MV-4-11 (cell line): ENCODE measurements at regions not wholly inside any gene's neighbourhood (a gene's known extent, or its start where the extent isn't known, plus 50 kb on each side); places are given as distances from the start of the nearest gene placed in this dataset.

Source experiments
- DNase-seq: peaks from one replicate; lab custom pipeline; 2025; lab: John Stamatoyannopoulos, UW

- DNase-seq = no peak
Observed at GRCh38 chr2:116319935-116320334, 1494.6 kb upstream of the DDX18 start.

- no peak for DNase-seq
Observed at GRCh38 chr2:116329280-116329679, 1485.2 kb upstream of the DDX18 start.

- DNase-seq = no peak
Observed at GRCh38 chr2:116340690-116341089, 1473.8 kb upstream of the DDX18 start.

- no peak for DNase-seq
Observed at GRCh38 chr2:116366212-116366611, 1448.3 kb upstream of the DDX18 start.

GRCh38 chr2:116378786-116379185 is 1435.7 kb upstream of the DDX18 start:
- DNase-seq = no peak

GRCh38 chr2:116411211-116411610 is 1403.3 kb upstream of the DDX18 start:
- DNase-seq = no peak

- no peak for DNase-seq
Observed at GRCh38 chr2:116413659-116414058, 1400.8 kb upstream of the DDX18 start.

- no peak for DNase-seq
Observed at GRCh38 chr2:116416731-116417377, 1397.6 kb upstream of the DDX18 start.

DNA sequence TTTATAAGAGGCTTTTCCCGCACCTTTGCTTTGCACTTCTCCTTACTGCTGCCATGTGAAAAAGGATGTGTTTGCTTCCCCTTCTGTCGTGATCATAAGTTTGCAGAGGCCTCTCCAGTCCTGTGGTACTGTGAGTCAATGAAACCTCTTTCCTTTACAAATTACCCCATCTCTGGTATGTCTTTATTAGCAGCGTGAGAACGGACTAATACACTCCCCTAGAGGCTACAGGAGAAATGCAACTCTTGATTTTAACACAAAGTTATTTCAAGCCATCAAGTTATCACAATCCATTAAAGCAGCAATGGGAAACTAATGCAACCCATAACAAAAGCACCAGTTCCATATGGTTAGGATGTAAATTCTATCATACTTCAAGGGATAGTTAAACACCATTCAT is 1378.8 kb upstream of the DDX18 start:
- DNase-seq = no peak

DNA sequence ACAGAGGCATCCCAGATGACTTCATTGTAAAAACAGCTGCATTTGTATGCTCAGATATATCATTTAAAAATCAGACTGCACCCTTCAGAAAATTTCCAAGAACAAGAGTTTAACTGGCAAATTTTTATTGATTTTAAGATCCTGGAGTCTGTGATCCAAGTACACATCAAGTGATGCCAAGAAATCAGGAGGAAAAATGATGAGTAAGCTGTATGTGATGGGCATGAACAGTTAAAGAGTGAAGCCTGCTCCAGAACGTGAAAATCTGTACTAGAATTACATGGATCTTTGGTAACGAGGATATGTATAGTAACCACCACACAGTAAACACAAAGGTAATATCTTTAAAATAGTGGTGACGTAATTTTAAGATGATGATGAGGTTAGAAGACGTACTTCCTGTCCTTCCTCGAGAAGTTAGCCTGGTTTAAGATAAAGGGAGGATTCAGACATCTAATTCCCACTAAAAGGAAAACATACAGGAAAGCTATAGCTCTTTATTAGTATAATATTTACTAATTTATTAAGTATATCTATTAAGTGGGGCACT is 1374.3 kb upstream of the DDX18 start:
- no peak for DNase-seq

DNA sequence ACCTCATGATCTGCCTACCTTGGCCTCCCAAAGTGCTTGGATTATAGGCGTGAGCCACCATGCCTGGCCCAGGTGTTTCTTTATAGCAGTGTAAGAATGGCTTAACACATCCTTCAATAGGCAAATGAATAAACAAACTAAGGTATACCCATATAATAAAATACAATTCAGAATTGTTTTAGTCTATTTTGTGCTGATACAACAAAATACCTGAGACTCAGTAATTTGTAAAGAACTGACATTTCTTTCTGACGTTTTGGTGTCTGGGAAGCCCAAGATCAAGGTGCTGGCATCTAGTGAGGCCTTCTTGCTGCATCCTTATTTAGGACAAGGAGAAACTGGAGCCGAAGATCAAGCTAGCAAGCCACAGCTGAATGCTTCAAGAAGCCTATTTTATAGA is 1372.1 kb upstream of the DDX18 start:
- DNase-seq = no peak

DNA sequence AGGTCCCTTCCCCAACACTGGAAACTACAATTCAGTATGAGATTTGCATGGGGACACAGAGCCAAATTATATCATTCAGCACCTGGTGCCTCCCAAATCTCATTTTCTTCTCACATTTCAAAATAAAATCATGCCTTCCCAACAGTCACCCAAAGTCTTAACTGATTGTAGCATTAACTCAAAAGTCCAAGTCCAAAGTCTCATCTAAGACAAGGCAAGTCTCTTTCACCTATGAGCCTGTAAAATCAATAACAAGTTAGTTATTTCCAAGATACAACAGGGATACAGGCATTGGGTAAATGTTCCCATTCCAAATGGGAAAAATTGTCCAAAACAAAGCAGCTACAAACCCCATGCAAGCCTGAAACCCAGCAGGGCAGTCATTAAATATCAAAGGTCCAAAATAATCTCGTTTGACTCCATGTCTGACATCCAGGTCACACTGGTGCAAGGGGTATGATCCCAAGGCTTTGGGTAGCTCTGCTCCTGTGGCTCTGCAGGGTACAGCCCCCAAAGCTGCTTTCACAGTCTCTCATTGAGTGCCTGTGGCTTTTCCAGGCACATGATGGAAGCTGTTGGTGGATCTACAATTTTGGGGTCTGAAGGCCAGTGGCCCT is 1370.1 kb upstream of the DDX18 start:
- DNase-seq = no peak

DNA sequence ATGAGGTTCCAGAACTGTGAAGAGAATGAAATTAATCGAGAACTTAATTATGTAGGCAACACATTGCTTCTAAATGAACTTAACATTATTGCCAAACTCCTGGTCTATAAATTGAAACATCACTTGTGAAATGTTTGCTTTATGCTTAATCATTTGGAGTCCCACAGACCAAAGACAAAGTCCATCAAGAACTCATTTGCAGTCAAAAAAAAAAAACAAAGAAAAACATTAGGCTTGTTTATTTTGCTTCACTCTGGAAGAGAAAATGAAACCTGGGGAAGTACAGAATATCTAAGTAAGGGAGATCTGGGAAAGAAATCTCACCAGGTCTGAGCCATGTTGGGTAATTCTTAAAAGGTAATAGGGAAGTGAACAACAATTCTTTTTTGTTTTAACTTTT is 1363.5 kb upstream of the DDX18 start:
- no peak for DNase-seq

DNA sequence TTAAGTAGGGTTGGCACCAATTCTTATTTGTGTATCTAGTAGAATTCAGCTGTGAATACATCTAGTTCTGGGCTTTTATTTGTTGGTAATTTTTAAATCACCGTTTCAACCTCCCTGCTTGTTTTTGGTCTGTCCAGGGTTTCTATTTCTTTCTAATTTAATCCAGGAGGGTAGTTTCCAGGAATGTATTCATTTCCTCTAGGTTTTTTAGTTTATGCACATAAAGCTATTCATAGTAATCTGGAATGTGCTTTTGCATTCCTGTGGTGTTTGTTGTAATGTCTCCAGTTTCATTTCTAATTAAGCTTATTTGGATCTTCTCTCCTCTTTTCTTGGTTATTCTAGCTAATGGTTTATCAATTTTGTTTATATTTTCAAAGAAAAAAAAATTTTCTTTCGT is 1361.8 kb upstream of the DDX18 start:
- no peak for DNase-seq

DNA sequence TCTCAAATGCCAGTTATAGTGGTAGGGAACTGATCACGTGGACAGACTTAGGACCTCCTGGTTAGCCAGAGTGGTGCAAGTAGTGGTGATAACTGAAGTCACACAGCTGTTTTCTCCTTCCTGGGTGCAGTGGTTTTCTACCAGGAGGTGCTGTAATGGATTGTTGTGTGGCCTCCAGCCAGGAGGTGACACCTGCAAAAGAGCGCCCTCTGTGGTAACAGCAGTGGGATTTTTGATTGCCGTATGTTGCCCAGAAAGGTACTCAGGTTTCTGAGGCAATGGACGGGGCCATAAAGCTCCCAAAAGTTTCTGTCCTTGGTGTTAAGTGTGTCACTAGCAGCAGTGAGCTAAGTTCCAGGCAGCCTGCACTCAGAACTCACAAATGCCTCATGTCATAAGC is 1358.1 kb upstream of the DDX18 start:
- DNase-seq = no peak

DNA sequence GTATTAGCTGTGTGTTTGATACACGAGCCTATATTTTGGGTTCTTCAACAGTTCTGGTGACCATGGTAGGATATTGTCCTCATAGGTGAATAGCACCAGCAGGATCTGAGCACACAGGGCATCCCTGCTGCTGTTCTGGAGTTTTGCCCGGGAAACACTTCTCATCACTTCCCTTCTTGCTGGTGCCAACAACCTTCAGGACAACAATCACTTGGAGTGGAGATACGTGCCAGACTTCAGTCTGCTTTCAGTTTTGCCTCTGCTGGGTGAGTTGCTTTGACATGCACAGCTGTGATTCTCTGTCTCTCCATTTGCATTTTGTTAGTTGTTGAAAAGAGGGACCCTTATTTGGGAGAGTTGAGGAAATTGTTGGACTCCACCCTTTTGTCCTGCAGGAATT is 1347.2 kb upstream of the DDX18 start:
- no peak for DNase-seq

DNA sequence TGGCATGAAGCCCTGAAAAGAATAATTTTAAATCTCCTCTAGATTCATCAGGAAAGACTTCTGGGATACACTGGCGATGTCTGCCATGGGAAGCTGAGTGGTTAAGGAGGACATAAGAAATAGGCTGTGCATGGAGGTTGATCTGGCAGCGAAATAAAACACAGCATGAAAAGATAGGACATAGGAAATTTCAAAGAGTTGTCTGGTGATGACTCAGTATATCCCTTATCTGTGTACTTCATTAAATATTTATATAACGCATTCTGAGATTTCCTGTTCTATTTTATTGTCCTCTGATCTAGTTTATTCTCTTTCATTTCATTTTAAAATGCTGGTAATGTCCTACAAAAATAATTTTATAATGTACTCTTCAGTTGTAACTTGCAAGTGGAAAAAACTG is 1337.3 kb upstream of the DDX18 start:
- DNase-seq = no peak

GRCh38 chr2:116487336-116487735 is 1327.2 kb upstream of the DDX18 start:
- DNase-seq = no peak

DNA sequence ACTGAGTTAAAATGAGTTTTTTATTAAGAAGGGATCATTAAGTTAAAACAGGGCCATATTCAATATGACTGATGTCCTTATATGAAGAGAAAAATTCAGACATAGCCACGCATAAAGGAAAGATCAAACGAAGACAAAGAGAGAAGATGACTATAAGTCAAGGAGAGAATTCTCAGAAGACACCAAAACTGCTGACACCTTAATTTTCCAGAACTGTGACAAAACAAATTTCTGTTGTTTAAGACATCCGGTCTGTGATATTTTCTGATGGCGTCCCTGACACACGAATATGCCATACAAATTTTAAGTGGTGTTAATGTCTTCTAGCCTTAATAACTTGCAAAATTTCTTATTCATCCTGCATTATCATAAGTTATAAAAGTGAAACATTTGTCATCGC is 1325.2 kb upstream of the DDX18 start:
- no peak for DNase-seq

- no peak for DNase-seq
Observed at GRCh38 chr2:116489944-116490343, 1324.5 kb upstream of the DDX18 start.

DNA sequence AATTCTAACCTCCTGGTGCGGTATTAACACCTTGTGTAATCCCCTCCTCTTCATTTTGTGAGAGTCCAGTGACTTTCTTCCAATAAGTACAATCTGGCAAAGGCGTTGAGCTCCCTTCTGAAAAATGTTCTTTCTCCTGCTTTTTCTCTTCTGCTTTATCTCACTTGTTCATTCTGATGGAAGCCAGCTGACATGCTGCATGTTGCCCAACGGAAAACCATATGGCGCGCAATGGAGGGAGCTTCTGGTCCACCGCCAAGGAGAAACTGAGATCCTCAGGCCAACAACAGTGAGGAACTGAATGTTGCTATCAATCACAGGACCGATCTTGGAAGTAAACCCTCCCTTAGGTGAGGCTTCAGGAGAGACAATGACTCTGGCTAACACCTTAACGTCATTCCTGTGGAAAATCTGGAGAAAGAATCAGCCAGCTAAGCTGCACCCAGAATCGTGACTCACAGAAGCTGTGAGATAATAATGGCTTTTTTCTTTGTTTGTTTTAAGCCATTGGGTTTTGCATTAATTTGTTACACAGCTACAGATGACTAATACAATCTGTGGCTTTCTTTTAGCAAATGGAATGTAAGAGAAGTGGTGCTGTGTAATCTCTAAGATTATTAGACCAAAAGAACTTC is 1323.9 kb upstream of the DDX18 start:
- no peak for DNase-seq

- DNase-seq = no peak
Observed at GRCh38 chr2:116491292-116491691, 1323.2 kb upstream of the DDX18 start.

GRCh38 chr2:116499389-116499788 is 1315.1 kb upstream of the DDX18 start:
- DNase-seq = no peak
